ENCODE measurements at regions not wholly inside any gene's neighbourhood (a gene's known extent, or its start where the extent isn't known, plus 50 kb on each side); places are given as distances from the start of the nearest gene placed in this dataset.

- FAIRE-seq = no peak
- no peak for ATAC-seq
- no peaks in the 10 kb centered on the region for H3K27me3 ChIP-seq (ENCODE audit: control insufficient read depth in 2 of 2, insufficient read depth in 2 of 2, low read length in 2 of 2)
- no peak overlapping the region for H3K27ac ChIP-seq (ENCODE audit: extremely low read depth, low read depth, low read length)
- H2AFZ ChIP-seq (ENCODE audit: low read depth, low read length) = no peak overlapping the region
- H3K9me3 ChIP-seq (replicated peaks; ENCODE audit: control insufficient read depth, insufficient read depth, low read depth, low read length) = no peaks in the 10 kb centered on the region
- DNase-seq (ENCODE audit: extremely low read depth in 1 of 4, low spot score in 3 of 4) = no peak
- 72% methylated on average over 12 of the region's 12 CpGs for whole genome bisulfite sequencing (ENCODE audit: insufficient coverage, low coverage, missing lambda C conversion rate)
- no peak overlapping the region for H3K4me3 ChIP-seq
- H3K9ac ChIP-seq (ENCODE audit: insufficient read depth in 1 of 2, low read depth in 2 of 2, low read length in 2 of 2) = 0 out of 4 replicates have a peak overlapping the region, but pooled peaks of 1 of the 2 experiments have one; percentile 38
- intact Hi-C loops (cut with micrococcal nuclease) = no loop called here
- no TSS peak for BruUV-seq (replicated peaks)
- POLR2A ChIA-PET = no interaction called here
- H3K9me1 ChIP-seq (ENCODE audit: control insufficient read depth, insufficient read depth, low read length) = no peaks in the 10 kb centered on the region
- H3K4me2 ChIP-seq (ENCODE audit: insufficient read depth, low read length) = no peak overlapping the region
- in situ Hi-C loops (cut with MboI) = no loop called here
- H3K4me1 ChIP-seq (replicated peaks in 1 of 2; ENCODE audit: control insufficient read depth in 2 of 2, insufficient read depth in 2 of 2, low read length in 2 of 2) = peaks cover 3% of the 10 kb centered on the region in 2 experiments; a peak in 3 of 5 replicates
- CTCF ChIA-PET (ENCODE audit: low intra/inter-chr PET ratio) = no interaction called here
- no peaks in the 10 kb centered on the region for H3K36me3 ChIP-seq (ENCODE audit: control insufficient read depth, insufficient read depth, low read length)
- peaks cover 23% of the 10 kb centered on the region for H3K79me2 ChIP-seq (ENCODE audit: control insufficient read depth, insufficient read depth, low read length)
- H4K20me1 ChIP-seq (replicated peaks; ENCODE audit: control insufficient read depth, insufficient read depth, low read length) = no peaks in the 10 kb centered on the region
- TF ChIP-seq POLR2B (IDR thresholded peaks at IDR 0.05; ENCODE audit: low read depth, partially characterized antibody) (no peak), MCM2 (IDR thresholded peaks at IDR 0.05; ENCODE audit: low read depth) (no peak), RBBP5 (IDR thresholded peaks at IDR 0.05; ENCODE audit: borderline replicate concordance, insufficient read depth, low read length, poor library complexity, severe bottlenecking) (no peak), ZC3H11A (IDR thresholded peaks at IDR 0.05; ENCODE audit: low read depth, low read length) (no peak), CBFB (CRISPR knock-in tag; IDR thresholded peaks at IDR 0.05) (no peak), SMARCC2 (IDR thresholded peaks at IDR 0.05; ENCODE audit: low read depth) (no peak), HEY1 (CRISPR knock-in tag; IDR thresholded peaks at IDR 0.05; ENCODE audit: borderline replicate concordance) (no peak), RFX5 (IDR thresholded peaks at IDR 0.05; ENCODE audit: low read depth, low read length) (no peak), JUN (IDR thresholded peaks at IDR 0.05; ENCODE audit: borderline replicate concordance, low read depth, low read length) (no peak), JUN (CRISPR knock-in tag; IDR thresholded peaks at IDR 0.05; ENCODE audit: borderline replicate concordance) (no peak), CREB1 (IDR thresholded peaks at IDR 0.05) (no peak), CREB1 (CRISPR knock-in tag; IDR thresholded peaks at IDR 0.05) (no peak), ARHGAP35 (IDR thresholded peaks at IDR 0.05; ENCODE audit: partially characterized antibody) (no peak), TFAM (CRISPR knock-in tag; conservative IDR thresholded peaks at IDR 0.05) (no peak), GMEB1 (CRISPR knock-in tag; IDR thresholded peaks at IDR 0.05) (no peak), ARID4B (CRISPR knock-in tag; IDR thresholded peaks at IDR 0.05) (no peak), NFIX (CRISPR knock-in tag; IDR thresholded peaks at IDR 0.05; ENCODE audit: low read depth) (no peak)
Measured at GRCh38 chr10:45514291-45515270, 140.6 kb downstream of the ALOX5 start.

Data from K562 (cell line).